Stimulated activated CD8-positive, alpha-beta memory T cell treated with anti-CD3 and anti-CD28 coated beads, Interleukin-15, amount 100 ng/mL, for 48 hours (primary cell): ENCODE measurements at regions not wholly inside any gene's neighbourhood (a gene's known extent, or its start where the extent isn't known, plus 50 kb on each side); places are given as distances from the start of the nearest gene placed in this dataset.
"Not testable (repeated sequence)": the region's sequence is repeated elsewhere in the genome, so short reads cannot be mapped to it uniquely, and the experiment has no call there.

Experiments used
- DNase-seq, 2 donors: peaks; one replicate each; pipeline ENCODE4 v3.0.0-alpha.2; 2020; ENCODE audit warnings: low read depth in 2 of 2

- not testable (repeated sequence) for DNase-seq
Observed at GRCh38 chr20:29533566-29534177, 1723.8 kb upstream of the DEFB115 start.

- not testable (repeated sequence) for DNase-seq
Observed at GRCh38 chr20:29566901-29567635, 1690.4 kb upstream of the DEFB115 start.

GRCh38 chr20:29567671-29568070 lies 1689.8 kb upstream of the DEFB115 start:
- not testable (repeated sequence) for DNase-seq

- not testable (repeated sequence) for DNase-seq
Observed at GRCh38 chr20:29570126-29570525, 1687.3 kb upstream of the DEFB115 start.

- DNase-seq, result not testable (repeated sequence)
Observed at GRCh38 chr20:29589530-29589929, 1667.9 kb upstream of the DEFB115 start.

GRCh38 chr20:29604163-29604562 lies 1653.3 kb upstream of the DEFB115 start:
- not testable (repeated sequence) for DNase-seq

- DNase-seq, result not testable (repeated sequence)
Observed at GRCh38 chr20:29606171-29606570, 1651.3 kb upstream of the DEFB115 start.

GRCh38 chr20:29629395-29629794 lies 1628.1 kb upstream of the DEFB115 start:
- not testable (repeated sequence) for DNase-seq
